Brain microvascular endothelial cell (primary cell): ENCODE measurements at regions not wholly inside any gene's neighbourhood (a gene's known extent, or its start where the extent isn't known, plus 50 kb on each side); places are given as distances from the start of the nearest gene placed in this dataset.

ENCODE experiments used
- DNase-seq: peaks from one replicate; pipeline ENCODE4 v3.0.0-alpha.2; 2020
- H3K27ac ChIP-seq: fragments of 250-450 bp; sonication (Bioruptor Pico); 2 replicates; pipeline ENCODE4 v1.5.1; 2020; ENCODE audit warnings: mild to moderate bottlenecking, moderate library complexity
- H3K27me3 ChIP-seq: fragments of 250-450 bp; sonication (Bioruptor Pico); replicated peaks from 2 replicates; pipeline ENCODE4 v1.5.1; 2020; ENCODE audit warnings: mild to moderate bottlenecking
- H3K36me3 ChIP-seq: fragments of 250-450 bp; sonication (Bioruptor Pico); replicated peaks from 2 replicates; pipeline ENCODE4 v1.5.1; 2020; ENCODE audit warnings: mild to moderate bottlenecking
- H3K4me3 ChIP-seq: 2 replicates; pipeline ENCODE4 v1.5.1; 2011; ENCODE audit warnings: low read depth, mild to moderate bottlenecking, control low read depth, low read length, moderate library complexity
- CTCF ChIP-seq: IDR thresholded peaks from 2 replicates; pipeline ENCODE4 v1.5.1; 2011; ENCODE audit warnings: low read depth, mild to moderate bottlenecking, moderate library complexity, low read length, control low read depth, inconsistent platforms; ENCODE audit errors: missing control alignments
- in situ Hi-C: cut with HindIII; loops from 2 replicates; pipeline ENCODE4 v1.10.0; 2017; ENCODE audit warnings: low sequenced_read_pairs, low pct_ligation_motif_present

- in situ Hi-C loops: no loop called here
- H3K27me3 ChIP-seq: no peaks in the 10 kb centered on the region
- H3K4me3 ChIP-seq: no peak overlapping the region
- H3K36me3 ChIP-seq: no peaks in the 10 kb centered on the region
- no peak for DNase-seq
- no peak overlapping the region for H3K27ac ChIP-seq
- no peak for TF ChIP-seq CTCF
Observed at GRCh38 chr4:128663325-128663724, 146.2 kb upstream of the JADE1 start.

- no peak overlapping the region for H3K4me3 ChIP-seq
- H3K36me3 ChIP-seq: no peaks in the 10 kb centered on the region
- in situ Hi-C loops: no loop called here
- TF ChIP-seq CTCF: no peak
- no peaks in the 10 kb centered on the region for H3K27me3 ChIP-seq
- DNase-seq: no peak
- H3K27ac ChIP-seq: no peak overlapping the region
Observed at GRCh38 chr4:128661479-128661878, 148.0 kb upstream of the JADE1 start.

- no peak for DNase-seq
- in situ Hi-C loops: no loop called here
- no peak overlapping the region for H3K4me3 ChIP-seq
- no peak for TF ChIP-seq CTCF
- no peak overlapping the region for H3K27ac ChIP-seq
- H3K27me3 ChIP-seq: no peaks in the 10 kb centered on the region
- no peaks in the 10 kb centered on the region for H3K36me3 ChIP-seq
Observed at GRCh38 chr4:128660361-128661215, 148.9 kb upstream of the JADE1 start.

- Histone ChIP-seq H3K4me3 (no peak overlapping the region), H3K27ac (no peak overlapping the region), H3K27me3 (no peaks in the 10 kb centered on the region), H3K36me3 (no peaks in the 10 kb centered on the region)
- no peak for TF ChIP-seq CTCF
- in situ Hi-C loops: no loop called here
- DNase-seq: no peak
Observed at GRCh38 chr4:128658214-128658631, 151.3 kb upstream of the JADE1 start.

GRCh38 chr4:128657638-128658037 is 151.9 kb upstream of the JADE1 start:
- H3K27ac ChIP-seq: no peak overlapping the region
- no peaks in the 10 kb centered on the region for H3K27me3 ChIP-seq
- TF ChIP-seq CTCF: no peak
- no peaks in the 10 kb centered on the region for H3K36me3 ChIP-seq
- H3K4me3 ChIP-seq: no peak overlapping the region
- in situ Hi-C loops: no loop called here
- no peak for DNase-seq

GRCh38 chr4:128654465-128654864 is 155.0 kb upstream of the JADE1 start:
- in situ Hi-C loops: no loop called here
- Histone ChIP-seq H3K27ac (no peak overlapping the region), H3K4me3 (no peak overlapping the region), H3K36me3 (no peaks in the 10 kb centered on the region), H3K27me3 (no peaks in the 10 kb centered on the region)
- DNase-seq: no peak
- TF ChIP-seq CTCF: no peak
